ENCODE measurements at regions not wholly inside any gene's neighbourhood (a gene's known extent, or its start where the extent isn't known, plus 50 kb on each side); places are given as distances from the start of the nearest gene placed in this dataset.

DNA sequence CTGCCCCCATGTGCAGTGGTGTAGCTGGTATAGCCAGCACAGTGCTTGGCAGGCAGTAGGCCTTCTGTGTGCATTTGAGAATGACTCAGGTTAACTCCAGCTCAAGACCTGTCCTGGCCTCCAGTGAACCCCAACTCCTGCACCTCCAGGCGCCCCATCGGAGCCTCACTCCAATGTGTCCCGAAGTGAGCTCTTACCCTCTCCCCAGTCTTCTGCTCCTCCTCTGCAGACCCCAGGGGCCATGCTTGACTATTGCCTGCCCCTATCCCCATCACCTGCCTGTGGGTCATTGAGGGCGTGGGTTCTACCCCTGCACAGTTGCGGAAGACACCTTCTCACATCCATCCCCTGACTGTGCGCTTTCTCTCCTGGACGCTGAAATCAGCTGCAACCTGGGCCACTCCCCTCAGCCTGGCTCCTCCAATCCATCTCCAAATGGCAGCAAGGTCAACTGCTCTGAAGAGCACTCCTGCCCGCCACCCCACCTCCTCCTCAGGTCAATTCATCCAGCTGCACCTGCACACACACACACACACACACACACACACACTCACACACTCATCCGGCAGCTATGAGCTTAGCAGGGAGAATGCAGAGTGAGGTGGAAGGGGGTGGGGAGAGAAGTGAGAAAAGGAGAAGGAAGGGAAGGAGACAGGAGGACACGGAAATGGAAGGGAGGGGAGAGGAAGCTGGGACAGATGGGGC is 130.3 kb upstream of the GLI2 start (continued):
- TF ChIP-seq ZBTB40 (IDR thresholded peaks at IDR 0.05; ENCODE audit: borderline replicate concordance), result no peak
- no peak for TF ChIP-seq IKZF1 (conservative IDR thresholded peaks at IDR 0.05)
- TF ChIP-seq CBX5 (IDR thresholded peaks at IDR 0.05; ENCODE audit: low read depth), result no peak
- no peak for TF ChIP-seq IKZF2 (IDR thresholded peaks at IDR 0.05)

DNA sequence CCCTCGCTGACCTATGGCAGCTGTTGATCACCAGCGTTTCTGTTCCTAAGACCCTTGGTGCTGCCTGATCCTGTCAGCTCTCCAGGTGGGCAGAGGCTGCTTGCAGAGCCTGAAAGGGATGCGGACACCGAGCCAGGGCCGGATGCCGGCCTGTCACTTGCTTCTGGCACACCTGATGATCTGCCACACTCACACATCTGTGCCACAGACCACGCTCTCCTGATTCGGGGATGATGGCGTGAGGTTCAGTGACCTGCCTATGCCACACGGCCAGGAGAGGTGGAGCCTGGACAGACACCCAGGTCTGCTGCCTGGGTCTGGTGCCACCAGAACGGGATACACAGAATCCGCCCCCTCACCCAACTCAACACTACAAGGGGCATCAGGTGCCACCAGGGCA is 129.4 kb upstream of the GLI2 start:
- ATAC-seq (no peak), DNase-seq (ENCODE audit: low read depth, low spot score) (no peak), FAIRE-seq (no peak)
- Histone ChIP-seq H3K9me3 (replicated peaks; ENCODE audit: control insufficient read depth, insufficient read depth, low read length) (no peaks in the 10 kb centered on the region), H3K27me3 (replicated peaks in 1 of 2; ENCODE audit: control insufficient read depth in 2 of 2, insufficient read depth in 2 of 2, low read length in 1 of 2) (peaks cover 0 to 9% of the 10 kb centered on the region in 2 experiments; a peak in 2 of 4 replicates), H3K9ac (ENCODE audit: control insufficient read depth, insufficient read depth, low read length) (no peak overlapping the region), H3K79me2 (ENCODE audit: control insufficient read depth, insufficient read depth, low read length) (no peaks in the 10 kb centered on the region), H3K4me2 (ENCODE audit: control insufficient read depth, insufficient read depth) (no peak overlapping the region), H3K4me3 (no peak overlapping the region), H3K4me1 (ENCODE audit: control insufficient read depth, insufficient read depth, low read length) (no peaks in the 10 kb centered on the region), H2AFZ (ENCODE audit: control insufficient read depth, low read depth, low read length) (no peak overlapping the region), H3K27ac (ENCODE audit: control insufficient read depth, insufficient read depth) (no peak overlapping the region), H4K20me1 (ENCODE audit: control insufficient read depth, insufficient read depth) (no peaks in the 10 kb centered on the region), H3K36me3 (ENCODE audit: control insufficient read depth in 2 of 2, insufficient read depth in 2 of 2, low read length in 1 of 2) (no peaks in the 10 kb centered on the region)
- intact Hi-C loops (cut with micrococcal nuclease; ENCODE audit: unreplicated experiment), result no loop called here
- TF ChIP-seq MTA2 (IDR thresholded peaks at IDR 0.05; ENCODE audit: low read depth) (no peak), RFX5 (IDR thresholded peaks at IDR 0.05; ENCODE audit: low read depth, low read length) (no peak)
- BruUV-seq (replicated peaks), result no TSS peak
- CTCF ChIA-PET, result no interaction called here
- WGBS (ENCODE audit: insufficient coverage, insufficient replicate concordance, low lambda C conversion rate, missing lambda C conversion rate), result 20% methylated on average over 12 of the region's 12 CpGs
- SMC1A ChIA-PET (ENCODE audit: uncharacterized antibody, unreplicated experiment), result no interaction called here
- in situ Hi-C loops (cut with MboI), result no loop called here
- RAD21 ChIA-PET (ENCODE audit: unreplicated experiment), result no interaction called here
- POLR2A ChIA-PET, result no interaction called here

Data from GM12878 (cell line).